ENCODE measurements at regions not wholly inside any gene's neighbourhood (a gene's known extent, or its start where the extent isn't known, plus 50 kb on each side); places are given as distances from the start of the nearest gene placed in this dataset.
"Not testable (repeated sequence)": the region's sequence is repeated elsewhere in the genome, so short reads cannot be mapped to it uniquely, and the experiment has no call there.

GRCh38 chr10:6936931-6937330 is 356.9 kb upstream of the PRKCQ start:
- Mint-ChIP-seq H3K36me3 (ENCODE audit: low read depth) (no peaks in the 10 kb centered on the region), H3K4me1 (ENCODE audit: low read depth) (peaks cover 4% of the 10 kb centered on the region), H3K27me3 (ENCODE audit: low read depth) (peaks cover 42% of the 10 kb centered on the region), H3K4me3 (no peak overlapping the region), H3K27ac (no peak overlapping the region), H3K9me3 (peaks cover 16% of the 10 kb centered on the region)
- no peak for DNase-seq (ENCODE audit: low spot score)

DNA sequence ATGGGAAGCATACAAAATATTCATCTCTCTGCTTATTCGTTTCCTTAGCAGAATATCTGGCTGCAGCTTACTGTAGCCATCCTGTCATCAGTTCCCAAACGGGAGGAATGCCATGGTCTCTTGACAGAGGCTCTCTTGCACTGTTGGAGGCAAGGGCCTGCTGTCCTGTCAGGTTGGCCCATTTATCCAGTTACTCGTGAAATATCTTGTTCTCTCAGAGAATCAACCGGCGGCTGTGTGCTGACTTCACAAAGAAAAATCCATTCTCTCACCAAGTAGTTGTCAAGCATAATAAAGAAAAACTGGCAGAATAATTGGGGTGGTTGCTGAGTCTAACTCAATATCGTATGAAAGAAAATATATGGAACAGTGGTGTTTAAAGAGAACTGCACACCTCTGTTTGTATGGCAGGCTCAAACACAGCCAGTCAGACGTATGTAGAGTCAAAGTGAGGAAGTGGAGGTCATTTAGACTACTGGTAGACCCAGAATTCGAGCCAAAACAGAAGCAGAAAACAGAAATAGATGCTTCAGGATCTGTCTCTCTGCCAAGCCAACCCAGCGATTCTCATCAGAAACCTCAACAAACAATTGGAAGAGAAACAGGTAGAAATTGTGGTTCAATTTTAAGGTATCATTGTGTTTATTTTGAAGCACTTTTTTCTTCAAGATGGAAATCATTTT is 349.2 kb upstream of the PRKCQ start:
- no peak overlapping the region for H3K4me3 Mint-ChIP-seq
- H3K36me3 Mint-ChIP-seq (ENCODE audit: low read depth): peaks cover 10% of the 10 kb centered on the region
- no peak for DNase-seq (ENCODE audit: low spot score)
- peaks cover 10% of the 10 kb centered on the region for H3K27me3 Mint-ChIP-seq (ENCODE audit: low read depth)
- H3K4me1 Mint-ChIP-seq (ENCODE audit: low read depth): peaks cover 44% of the 10 kb centered on the region
- no peak overlapping the region for H3K27ac Mint-ChIP-seq
- H3K9me3 Mint-ChIP-seq: peaks cover 23% of the 10 kb centered on the region

GRCh38 chr10:6928586-6928985 is 348.5 kb upstream of the PRKCQ start:
- peaks cover 47% of the 10 kb centered on the region for H3K4me1 Mint-ChIP-seq (ENCODE audit: low read depth)
- peaks cover 7% of the 10 kb centered on the region for H3K27me3 Mint-ChIP-seq (ENCODE audit: low read depth)
- H3K9me3 Mint-ChIP-seq: peaks cover 22% of the 10 kb centered on the region
- DNase-seq (ENCODE audit: low spot score): no peak
- peak overlapping the region; percentile 93 for H3K27ac Mint-ChIP-seq
- peaks cover 10% of the 10 kb centered on the region for H3K36me3 Mint-ChIP-seq (ENCODE audit: low read depth)
- peak overlapping the region; percentile 82 for H3K4me3 Mint-ChIP-seq

GRCh38 chr10:6926971-6927370 is 346.9 kb upstream of the PRKCQ start:
- Mint-ChIP-seq H3K36me3 (ENCODE audit: low read depth) (peaks cover 10% of the 10 kb centered on the region), H3K4me3 (peak overlapping the region; percentile 61), H3K27me3 (ENCODE audit: low read depth) (peaks cover 6% of the 10 kb centered on the region), H3K4me1 (ENCODE audit: low read depth) (peaks cover 47% of the 10 kb centered on the region), H3K9me3 (peaks cover 16% of the 10 kb centered on the region), H3K27ac (peak overlapping the region; percentile 76)
- DNase-seq (ENCODE audit: low spot score): no peak

- H3K27me3 Mint-ChIP-seq (ENCODE audit: low read depth): peaks cover 9% of the 10 kb centered on the region
- H3K36me3 Mint-ChIP-seq (ENCODE audit: low read depth): peaks cover 10% of the 10 kb centered on the region
- H3K27ac Mint-ChIP-seq: no peak overlapping the region
- DNase-seq (ENCODE audit: low spot score): no peak
- H3K4me1 Mint-ChIP-seq (ENCODE audit: low read depth): peaks cover 52% of the 10 kb centered on the region
- H3K4me3 Mint-ChIP-seq: peak overlapping the region; percentile 61
- H3K9me3 Mint-ChIP-seq: peaks cover 10% of the 10 kb centered on the region
Observed at GRCh38 chr10:6925146-6925545, 345.1 kb upstream of the PRKCQ start.

DNA sequence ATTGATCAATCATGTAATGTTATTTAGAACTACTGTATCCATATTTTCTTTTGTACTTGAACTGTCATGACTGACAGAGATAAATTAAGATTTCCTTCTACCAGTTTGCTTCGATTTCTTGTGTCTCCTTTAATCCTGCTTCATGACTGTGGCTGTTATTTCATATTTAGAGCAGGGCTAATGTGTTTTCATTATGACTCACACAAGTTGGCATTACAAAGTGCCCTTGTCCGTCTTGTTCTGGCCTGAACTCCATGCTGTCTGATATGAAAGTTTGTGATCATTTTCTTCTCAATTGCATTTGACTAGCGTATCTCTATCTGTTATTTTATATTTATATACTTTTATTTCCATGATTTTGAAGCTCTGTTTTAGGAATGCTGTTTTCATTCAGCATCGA is 344.1 kb upstream of the PRKCQ start:
- Mint-ChIP-seq H3K27ac (no peak overlapping the region), H3K9me3 (no peaks in the 10 kb centered on the region), H3K4me1 (ENCODE audit: low read depth) (peaks cover 49% of the 10 kb centered on the region), H3K36me3 (ENCODE audit: low read depth) (peaks cover 4% of the 10 kb centered on the region), H3K27me3 (ENCODE audit: low read depth) (peaks cover 4% of the 10 kb centered on the region), H3K4me3 (no peak overlapping the region)
- no peak for DNase-seq (ENCODE audit: low spot score)

GRCh38 chr10:6921026-6921425 is 340.9 kb upstream of the PRKCQ start:
- H3K27me3 Mint-ChIP-seq (ENCODE audit: low read depth): peaks cover 12% of the 10 kb centered on the region
- H3K27ac Mint-ChIP-seq; DNase-seq (ENCODE audit: low spot score); H3K9me3 Mint-ChIP-seq; H3K36me3 Mint-ChIP-seq (ENCODE audit: low read depth); H3K4me3 Mint-ChIP-seq: not testable (repeated sequence)
- H3K4me1 Mint-ChIP-seq (ENCODE audit: low read depth): peaks cover 28% of the 10 kb centered on the region

GRCh38 chr10:6920072-6921019 is 340.3 kb upstream of the PRKCQ start:
- Mint-ChIP-seq H3K27ac (no peak overlapping the region), H3K27me3 (ENCODE audit: low read depth) (peaks cover 12% of the 10 kb centered on the region), H3K4me1 (ENCODE audit: low read depth) (peaks cover 23% of the 10 kb centered on the region), H3K36me3 (ENCODE audit: low read depth) (peaks cover 2% of the 10 kb centered on the region), H3K4me3 (peak overlapping the region; percentile 11), H3K9me3 (no peaks in the 10 kb centered on the region)
- peak; percentile 73 for DNase-seq (ENCODE audit: low spot score)

GRCh38 chr10:6919077-6919476 is 339.0 kb upstream of the PRKCQ start:
- Mint-ChIP-seq H3K27me3 (ENCODE audit: low read depth) (peaks cover 12% of the 10 kb centered on the region), H3K4me1 (ENCODE audit: low read depth) (peaks cover 14% of the 10 kb centered on the region), H3K36me3 (ENCODE audit: low read depth) (no peaks in the 10 kb centered on the region), H3K4me3 (no peak overlapping the region), H3K9me3 (no peaks in the 10 kb centered on the region), H3K27ac (no peak overlapping the region)
- DNase-seq (ENCODE audit: low spot score): no peak

DNA sequence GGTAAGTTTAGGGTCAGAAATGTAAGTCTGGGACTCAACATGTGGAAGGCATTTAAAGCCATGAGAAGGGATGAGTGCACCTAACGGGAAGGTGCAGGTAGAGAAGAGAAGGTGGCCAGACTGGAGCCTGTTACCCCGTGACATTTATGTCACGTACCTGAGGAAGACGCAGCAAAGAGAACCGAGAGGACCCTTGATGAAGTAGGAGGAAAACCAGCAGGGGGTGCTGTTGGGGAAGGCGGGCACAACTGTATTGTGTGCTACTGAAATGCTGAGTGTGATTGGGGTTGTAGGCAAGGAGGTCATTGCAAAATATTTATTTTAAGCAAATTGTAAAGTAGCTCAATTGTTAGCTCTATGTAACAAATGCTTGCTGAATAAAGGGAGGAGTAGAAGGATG is 338.2 kb upstream of the PRKCQ start:
- H3K27me3 Mint-ChIP-seq (ENCODE audit: low read depth): peaks cover 12% of the 10 kb centered on the region
- peaks cover 14% of the 10 kb centered on the region for H3K4me1 Mint-ChIP-seq (ENCODE audit: low read depth)
- peak; percentile 40 for DNase-seq (ENCODE audit: low spot score)
- H3K27ac Mint-ChIP-seq: no peak overlapping the region
- H3K36me3 Mint-ChIP-seq (ENCODE audit: low read depth): no peaks in the 10 kb centered on the region
- no peaks in the 10 kb centered on the region for H3K9me3 Mint-ChIP-seq
- no peak overlapping the region for H3K4me3 Mint-ChIP-seq

GRCh38 chr10:6917125-6917524 is 337.0 kb upstream of the PRKCQ start:
- peaks cover 10% of the 10 kb centered on the region for H3K27me3 Mint-ChIP-seq (ENCODE audit: low read depth)
- H3K9me3 Mint-ChIP-seq: no peaks in the 10 kb centered on the region
- H3K4me3 Mint-ChIP-seq: no peak overlapping the region
- no peak for DNase-seq (ENCODE audit: low spot score)
- peaks cover 14% of the 10 kb centered on the region for H3K4me1 Mint-ChIP-seq (ENCODE audit: low read depth)
- no peaks in the 10 kb centered on the region for H3K36me3 Mint-ChIP-seq (ENCODE audit: low read depth)
- no peak overlapping the region for H3K27ac Mint-ChIP-seq

- Mint-ChIP-seq H3K4me1 (ENCODE audit: low read depth) (peaks cover 14% of the 10 kb centered on the region), H3K4me3 (no peak overlapping the region), H3K27ac (no peak overlapping the region), H3K9me3 (no peaks in the 10 kb centered on the region), H3K36me3 (ENCODE audit: low read depth) (no peaks in the 10 kb centered on the region), H3K27me3 (ENCODE audit: low read depth) (peaks cover 13% of the 10 kb centered on the region)
- no peak for DNase-seq (ENCODE audit: low spot score)
Observed at GRCh38 chr10:6916601-6917000, 336.5 kb upstream of the PRKCQ start.

- no peak overlapping the region for H3K4me3 Mint-ChIP-seq
- H3K27ac Mint-ChIP-seq: no peak overlapping the region
- H3K36me3 Mint-ChIP-seq (ENCODE audit: low read depth): no peaks in the 10 kb centered on the region
Observed at GRCh38 chr10:6915307-6915706, 335.2 kb upstream of the PRKCQ start.

GRCh38 chr10:6912929-6913328 is 332.9 kb upstream of the PRKCQ start:
- H3K4me3 Mint-ChIP-seq: no peak overlapping the region
- H3K9me3 Mint-ChIP-seq: peaks cover 7% of the 10 kb centered on the region
- H3K27ac Mint-ChIP-seq: no peak overlapping the region
- peaks cover 2% of the 10 kb centered on the region for H3K36me3 Mint-ChIP-seq (ENCODE audit: low read depth)
- no peak for DNase-seq (ENCODE audit: low spot score)
- H3K4me1 Mint-ChIP-seq (ENCODE audit: low read depth): no peaks in the 10 kb centered on the region
- H3K27me3 Mint-ChIP-seq (ENCODE audit: low read depth): peaks cover 11% of the 10 kb centered on the region

More at GRCh38 chr10:6915307-6915706, 335.2 kb upstream of the PRKCQ start:
- H3K27me3 Mint-ChIP-seq (ENCODE audit: low read depth): peaks cover 11% of the 10 kb centered on the region
- DNase-seq (ENCODE audit: low spot score): no peak
- H3K9me3 Mint-ChIP-seq: no peaks in the 10 kb centered on the region
- H3K4me1 Mint-ChIP-seq (ENCODE audit: low read depth): peaks cover 9% of the 10 kb centered on the region

Data from T-helper 2 cell treated with Interferon-gamma antibody and Interleukin-4, amounts not matched to agents 5 μg/mL and 100 μg/mL, for 36 hours (primary cell).